ENCODE measurements at regions not wholly inside any gene's neighbourhood (a gene's known extent, or its start where the extent isn't known, plus 50 kb on each side); places are given as distances from the start of the nearest gene placed in this dataset.

GRCh38 chrX:95995583-95995982 is 689.1 kb upstream of the DIAPH2 start:
- Histone ChIP-seq H3K4me1 (ENCODE audit: insufficient read depth, low read length) (no peaks in the 10 kb centered on the region), H3K4me3 (replicated peaks in 1 of 3; ENCODE audit: insufficient read depth in 1 of 3, low read depth in 2 of 3, low read length in 3 of 3) (no peak overlapping the region), H4K20me1 (ENCODE audit: insufficient read depth, low read length) (no peaks in the 10 kb centered on the region), H3K4me2 (ENCODE audit: low read depth, low read length) (no peak overlapping the region), H3K9me3 (ENCODE audit: low read length) (no peaks in the 10 kb centered on the region), H3K27ac (ENCODE audit: extremely low read length, insufficient read depth, low read length) (no peak overlapping the region), H2AFZ (ENCODE audit: low read length) (no peak overlapping the region), H3K79me2 (ENCODE audit: insufficient read depth, low read length) (no peaks in the 10 kb centered on the region), H3K27me3 (ENCODE audit: control insufficient read depth in 1 of 2, insufficient read depth in 2 of 2, low read length in 2 of 2) (no peaks in the 10 kb centered on the region), H3K36me3 (replicated peaks in 1 of 2; ENCODE audit: control insufficient read depth in 1 of 2, insufficient read depth in 2 of 2, low read length in 2 of 2) (no peaks in the 10 kb centered on the region), H3K9ac (ENCODE audit: insufficient read depth, low read depth, low read length) (no peak overlapping the region)
- WGBS (ENCODE audit: low lambda C conversion rate): 33% methylated on average over 3 of the region's 3 CpGs
- CTCF ChIA-PET (ENCODE audit: low intra/inter-chr PET ratio, low total read pairs): no interaction called here
- FAIRE-seq (no peak), ATAC-seq (no peak), DNase-seq (ENCODE audit: low spot score) (no peak)
- TF ChIP-seq, protein P1, sequence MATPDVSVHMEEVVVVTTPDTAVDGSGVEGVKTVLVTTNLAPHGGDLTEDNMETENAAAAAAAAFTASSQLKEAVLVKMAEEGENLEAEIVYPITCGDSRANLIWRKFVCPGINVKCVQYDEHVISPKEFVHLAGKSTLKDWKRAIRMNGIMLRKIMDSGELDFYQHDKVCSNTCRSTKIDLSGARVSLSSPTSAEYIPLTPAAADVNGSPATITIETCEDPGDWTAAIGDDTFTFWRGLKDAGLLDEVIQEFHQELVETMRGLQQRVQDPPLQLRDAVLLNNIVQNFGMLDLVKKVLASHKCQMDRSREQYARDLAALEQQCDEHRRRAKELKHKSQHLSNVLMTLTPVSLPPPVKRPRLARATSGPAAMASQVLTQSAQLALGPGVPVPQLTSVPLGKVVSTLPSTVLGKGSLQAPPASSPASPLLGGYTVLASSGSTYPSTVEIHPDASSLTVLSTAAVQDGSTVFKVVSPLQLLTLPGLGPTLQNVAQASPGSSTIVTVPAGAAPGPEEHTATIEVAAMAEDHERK (CRISPR knock-in tag; IDR thresholded peaks at IDR 0.05; ENCODE audit: low read depth): no peak
- no peak for TF ChIP-seq FOXJ3 (CRISPR knock-in tag; IDR thresholded peaks at IDR 0.05; ENCODE audit: borderline replicate concordance)
- TF ChIP-seq, protein P2, sequence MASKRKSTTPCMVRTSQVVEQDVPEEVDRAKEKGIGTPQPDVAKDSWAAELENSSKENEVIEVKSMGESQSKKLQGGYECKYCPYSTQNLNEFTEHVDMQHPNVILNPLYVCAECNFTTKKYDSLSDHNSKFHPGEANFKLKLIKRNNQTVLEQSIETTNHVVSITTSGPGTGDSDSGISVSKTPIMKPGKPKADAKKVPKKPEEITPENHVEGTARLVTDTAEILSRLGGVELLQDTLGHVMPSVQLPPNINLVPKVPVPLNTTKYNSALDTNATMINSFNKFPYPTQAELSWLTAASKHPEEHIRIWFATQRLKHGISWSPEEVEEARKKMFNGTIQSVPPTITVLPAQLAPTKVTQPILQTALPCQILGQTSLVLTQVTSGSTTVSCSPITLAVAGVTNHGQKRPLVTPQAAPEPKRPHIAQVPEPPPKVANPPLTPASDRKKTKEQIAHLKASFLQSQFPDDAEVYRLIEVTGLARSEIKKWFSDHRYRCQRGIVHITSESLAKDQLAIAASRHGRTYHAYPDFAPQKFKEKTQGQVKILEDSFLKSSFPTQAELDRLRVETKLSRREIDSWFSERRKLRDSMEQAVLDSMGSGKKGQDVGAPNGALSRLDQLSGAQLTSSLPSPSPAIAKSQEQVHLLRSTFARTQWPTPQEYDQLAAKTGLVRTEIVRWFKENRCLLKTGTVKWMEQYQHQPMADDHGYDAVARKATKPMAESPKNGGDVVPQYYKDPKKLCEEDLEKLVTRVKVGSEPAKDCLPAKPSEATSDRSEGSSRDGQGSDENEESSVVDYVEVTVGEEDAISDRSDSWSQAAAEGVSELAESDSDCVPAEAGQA (IDR thresholded peaks at IDR 0.05; ENCODE audit: low read depth): no peak
- TF ChIP-seq, protein P2 (CRISPR knock-in tag; IDR thresholded peaks at IDR 0.05; ENCODE audit: borderline replicate concordance): no peak
- no peak for TF ChIP-seq PRPF4 (IDR thresholded peaks at IDR 0.05; ENCODE audit: low read depth, low read length, poor library complexity, severe bottlenecking)
- TF ChIP-seq SMC3 (IDR thresholded peaks at IDR 0.05; ENCODE audit: low read length): no peak
- no peak for TF ChIP-seq ZSCAN31 (CRISPR knock-in tag; IDR thresholded peaks at IDR 0.05; ENCODE audit: low read depth)
- no peak for TF ChIP-seq JARID2 (CRISPR knock-in tag; IDR thresholded peaks at IDR 0.05; ENCODE audit: insufficient replicate concordance)
- no peak for TF ChIP-seq SNAPC2 (CRISPR knock-in tag; IDR thresholded peaks at IDR 0.05)
- TF ChIP-seq ZBTB42 (CRISPR knock-in tag; IDR thresholded peaks at IDR 0.05): no peak
- TF ChIP-seq GATA4 (IDR thresholded peaks at IDR 0.05; ENCODE audit: borderline replicate concordance, low read depth): no peak
- no peak for TF ChIP-seq NCOA2 (CRISPR knock-in tag; IDR thresholded peaks at IDR 0.05)
- in situ Hi-C loops (cut with HindIII; ENCODE audit: extremely low pct_ligation_motif_present, low pct_unique_long_range_greater_than_20kb) (no loop called here), intact Hi-C loops (cut with micrococcal nuclease; ENCODE audit: unreplicated experiment) (no loop called here)
- POLR2A ChIA-PET: no interaction called here
- no TSS peak for BruUV-seq (replicated peaks)

All from HepG2 (cell line).